Right lobe of liver (tissue), 6 donors: ENCODE measurements at regions not wholly inside any gene's neighbourhood (a gene's known extent, or its start where the extent isn't known, plus 50 kb on each side); places are given as distances from the start of the nearest gene placed in this dataset.
"Not testable (repeated sequence)": the region's sequence is repeated elsewhere in the genome, so short reads cannot be mapped to it uniquely, and the experiment has no call there.

Source experiments
- ATAC-seq, 4 donors: fragments of 200-7000 bp; cut with Tn5 transposase; one replicate each; pipeline ENCODE4 v1.9.1; 2020; ENCODE audit warnings: mild to moderate bottlenecking in 4 of 4, moderate library complexity in 4 of 4
- DNase-seq, 3 donors: peaks; one replicate each; pipeline ENCODE4 v3.0.0-alpha.2; 2020
- H3K27ac ChIP-seq, 3 donors: fragments of 200-600 bp; one replicate each; pipeline ENCODE4 v1.8.0; 2022
- H3K27me3 ChIP-seq, 2 donors: fragments of 200-600 bp; one replicate each; pipeline ENCODE4 v1.8.0; 2022
- H3K36me3 ChIP-seq, 4 donors: fragments of 200-600 bp; sonication (generic) in 1 of 4; one replicate each; pipeline versions ENCODE4 v1.5.1 to v1.8.0; 2017 to 2022; ENCODE audit warnings: control low read depth in 1 of 4
- H3K4me1 ChIP-seq, 4 donors: fragments of 200-600 bp; sonication (generic) in 1 of 4; one replicate each; pipeline versions ENCODE4 v1.5.1 to v1.8.0; 2017 to 2022; ENCODE audit warnings: control low read depth in 1 of 4
- H3K4me3 ChIP-seq, 3 donors: fragments of 200-600 bp; one replicate each; pipeline ENCODE4 v1.8.0; 2022
- H3K9me3 ChIP-seq, 4 donors: fragments of 200-600 bp; sonication (generic) in 1 of 4; one replicate each; pipeline versions ENCODE4 v1.5.1 to v1.8.0; 2017 to 2022; ENCODE audit warnings: control low read depth in 1 of 4
- CTCF ChIP-seq, 4 donors: fragments of 200-600 bp in 3 of 4; fragments of 450-650 bp in 1 of 4; IDR thresholded peaks; one replicate each; pipeline versions ENCODE4 v1.5.1 to v1.8.0; 2016 to 2022; ENCODE audit warnings: antibody characterized with exemption in 4 of 4, mild to moderate bottlenecking in 2 of 4
- POLR2A ChIP-seq: fragments of 450-650 bp; IDR thresholded peaks from one replicate; pipeline ENCODE4 v1.6.1; 2017; ENCODE audit warnings: antibody characterized with exemption, mild to moderate bottlenecking
- WGBS: methylation state at CpG from one replicate; pipeline ENCODE4 v1.1.6; 2018; ENCODE audit warnings: low coverage, low lambda C conversion rate; ENCODE audit not compliant: insufficient coverage; ENCODE audit errors: missing lambda C conversion rate; 5-methylcytosine and 5-hydroxymethylcytosine counted together
- intact Hi-C, 2 donors: fragments of 100-400 bp; cut with DNase I; formaldehyde crosslinking; loops; one replicate each; pipeline versions ENCODE4 v1.11.2 to v1.14.1; 2022
- donor health status: DM: no; HTN: yes; CAD: no.
- donor health status: DM: no; HTN: no; CAD: no.
- donor health status: DM: no; HTN: no; CAD: no.
- donor health status: DM: no; HTN: yes; CAD: no.
- donor health status: DM: no; HTN: yes; CAD: no.

- H3K36me3 ChIP-seq = no peaks in the 10 kb centered on the region
- intact Hi-C loops = no loop called here
- ATAC-seq (no peak), DNase-seq (no peak)
- H3K27ac ChIP-seq = no peak overlapping the region
- H3K4me3 ChIP-seq = no peak overlapping the region
- no peaks in the 10 kb centered on the region for H3K9me3 ChIP-seq
- TF ChIP-seq POLR2A (no peak), CTCF (IDR thresholded peaks at IDR 0.05) (no peak)
- 40% methylated on average over 3 of the region's 3 CpGs for WGBS
- H3K4me1 ChIP-seq = no peaks in the 10 kb centered on the region
- no peaks in the 10 kb centered on the region for H3K27me3 ChIP-seq
Observed at GRCh38 chr2:142290931-142291330, 160.1 kb upstream of the LRP1B start.

GRCh38 chr2:142286618-142287017, 155.8 kb upstream of the LRP1B start:
- TF ChIP-seq CTCF (IDR thresholded peaks at IDR 0.05) (peak; percentile 34 to 58 (median 46)), POLR2A (no peak)
- Histone ChIP-seq H3K27me3 (no peaks in the 10 kb centered on the region), H3K4me3 (no peak overlapping the region), H3K36me3 (no peaks in the 10 kb centered on the region), H3K27ac (no peak overlapping the region), H3K9me3 (no peaks in the 10 kb centered on the region), H3K4me1 (no peaks in the 10 kb centered on the region)
- ATAC-seq (peak; percentile 77 to 89 (median 78)), DNase-seq (no peak)
- intact Hi-C loops = no loop called here
- 6% methylated on average over 6 of the region's 7 CpGs for WGBS

GRCh38 chr2:142285480-142285879, 154.7 kb upstream of the LRP1B start:
- DNase-seq = no peak
- Histone ChIP-seq H3K9me3 (no peaks in the 10 kb centered on the region), H3K27ac (no peak overlapping the region), H3K4me3 (no peak overlapping the region), H3K4me1 (no peaks in the 10 kb centered on the region), H3K36me3 (no peaks in the 10 kb centered on the region), H3K27me3 (no peaks in the 10 kb centered on the region)
- TF ChIP-seq POLR2A (no peak), CTCF (IDR thresholded peaks at IDR 0.05) (no peak)
- intact Hi-C loops = no loop called here
- WGBS = 74% methylated on average over 4 of the region's 4 CpGs
- ATAC-seq = no peak

GRCh38 chr2:142284336-142284735, 153.5 kb upstream of the LRP1B start:
- ATAC-seq, H3K4me1 ChIP-seq, intact Hi-C loops, DNase-seq, H3K4me3 ChIP-seq, H3K27me3 ChIP-seq, H3K27ac ChIP-seq, H3K9me3 ChIP-seq, H3K36me3 ChIP-seq: not testable (repeated sequence)
- WGBS = 59% methylated on average over 4 of the region's 4 CpGs

- no peak for ATAC-seq
- DNase-seq = no peak
- WGBS = 49% methylated on average over 4 of the region's 5 CpGs
- Histone ChIP-seq H3K4me1 (no peaks in the 10 kb centered on the region), H3K27me3 (no peaks in the 10 kb centered on the region), H3K9me3 (no peaks in the 10 kb centered on the region), H3K36me3 (no peaks in the 10 kb centered on the region), H3K4me3 (no peak overlapping the region), H3K27ac (no peak overlapping the region)
- intact Hi-C loops = no loop called here
- TF ChIP-seq CTCF (IDR thresholded peaks at IDR 0.05) = no peak
- no peak for TF ChIP-seq POLR2A
Observed at GRCh38 chr2:142280831-142281230, 150.0 kb upstream of the LRP1B start.
